Neutrophil (primary cell): ENCODE measurements at regions not wholly inside any gene's neighbourhood (a gene's known extent, or its start where the extent isn't known, plus 50 kb on each side); places are given as distances from the start of the nearest gene placed in this dataset.

Experiments
- H3K27ac ChIP-seq: fragments of 200-600 bp; sonication (generic); 2 replicates; pipeline ENCODE4 v1.5.1; 2016; ENCODE audit warnings: mild to moderate bottlenecking, moderate library complexity
- H3K27me3 ChIP-seq: fragments of 200-600 bp; sonication (generic); 2 replicates; pipeline ENCODE4 v1.6.0; 2016; ENCODE audit warnings: mild to moderate bottlenecking
- H3K36me3 ChIP-seq: fragments of 200-600 bp; sonication (generic); 2 replicates; pipeline ENCODE4 v1.5.1; 2017
- H3K4me1 ChIP-seq, 2 experiments: fragments of 200-600 bp in 1 of 2; sonication (generic) in 1 of 2; 1 replicate in 1 of 2; 2 replicates in 1 of 2; pipeline versions ENCODE4 v1.5.1 to v1.6.1; 2013 to 2016; ENCODE audit warnings: low read depth in 1 of 2, low read length in 1 of 2, mild to moderate bottlenecking in 1 of 2, moderate library complexity in 1 of 2; ENCODE audit not compliant: control insufficient read depth in 1 of 2, insufficient read depth in 1 of 2
- H3K4me3 ChIP-seq, 2 experiments: fragments of 200-600 bp in 1 of 2; sonication (generic) in 1 of 2; 1 replicate in 1 of 2; 2 replicates in 1 of 2; pipeline ENCODE4 v1.5.1; 2013 to 2016; ENCODE audit warnings: low read depth in 1 of 2, low read length in 1 of 2, mild to moderate bottlenecking in 1 of 2, moderate library complexity in 1 of 2
- H3K9me3 ChIP-seq: fragments of 200-600 bp; sonication (generic); 2 replicates; pipeline ENCODE4 v1.5.1; 2016
- TF ChIP-seq, protein P1 (sequence below): fragments of 200-600 bp; sonication (generic); IDR thresholded peaks from 2 replicates; pipeline ENCODE4 v1.5.1; 2016; ENCODE audit warnings: antibody characterized with exemption

DNA sequence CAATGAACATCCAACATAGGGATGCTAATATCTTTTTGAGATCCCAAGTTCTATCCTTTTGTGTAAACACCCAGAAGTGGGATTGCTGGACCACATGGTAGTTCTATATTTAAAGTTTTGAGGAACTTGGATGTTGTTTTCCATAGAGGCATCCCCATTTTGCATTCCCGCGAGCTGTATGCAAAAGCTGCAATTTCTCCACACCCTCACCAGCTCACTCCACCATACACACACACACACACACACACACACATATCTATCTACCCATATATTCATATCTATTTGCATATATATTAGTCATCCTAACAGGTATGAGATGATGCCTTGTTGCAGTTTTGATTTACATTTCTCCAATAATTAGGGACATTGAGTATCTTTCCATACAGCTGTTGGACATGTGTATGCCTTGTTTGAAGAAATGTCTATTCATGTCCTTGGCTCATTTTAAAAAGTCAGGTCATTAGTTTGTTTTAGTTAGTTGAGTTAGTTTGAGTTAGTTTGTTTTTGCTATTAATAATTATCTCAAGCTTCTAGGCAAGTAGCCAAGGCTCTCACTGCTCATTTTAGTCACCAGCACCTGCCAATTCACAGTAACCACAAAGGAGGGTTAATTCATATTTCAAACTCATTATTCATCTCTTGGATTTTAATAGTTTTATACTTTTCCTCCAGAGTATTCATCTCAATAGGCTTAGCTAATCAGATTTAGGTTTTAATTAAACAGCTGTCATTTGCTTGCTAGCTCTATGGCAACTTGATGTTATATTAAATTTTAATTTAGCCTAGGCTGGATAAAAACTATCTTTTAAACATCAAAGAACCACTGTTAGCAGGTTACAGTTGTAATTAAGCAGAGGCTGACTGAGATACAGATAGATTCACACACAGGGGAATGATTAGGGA, 1435.9 kb upstream of the TMEM132C start:
- no peak overlapping the region for H3K4me3 ChIP-seq
- H3K9me3 ChIP-seq = no peaks in the 10 kb centered on the region
- no peak overlapping the region for H3K27ac ChIP-seq
- H3K27me3 ChIP-seq = no peaks in the 10 kb centered on the region
- H3K36me3 ChIP-seq = no peaks in the 10 kb centered on the region
- TF ChIP-seq, protein P1, sequence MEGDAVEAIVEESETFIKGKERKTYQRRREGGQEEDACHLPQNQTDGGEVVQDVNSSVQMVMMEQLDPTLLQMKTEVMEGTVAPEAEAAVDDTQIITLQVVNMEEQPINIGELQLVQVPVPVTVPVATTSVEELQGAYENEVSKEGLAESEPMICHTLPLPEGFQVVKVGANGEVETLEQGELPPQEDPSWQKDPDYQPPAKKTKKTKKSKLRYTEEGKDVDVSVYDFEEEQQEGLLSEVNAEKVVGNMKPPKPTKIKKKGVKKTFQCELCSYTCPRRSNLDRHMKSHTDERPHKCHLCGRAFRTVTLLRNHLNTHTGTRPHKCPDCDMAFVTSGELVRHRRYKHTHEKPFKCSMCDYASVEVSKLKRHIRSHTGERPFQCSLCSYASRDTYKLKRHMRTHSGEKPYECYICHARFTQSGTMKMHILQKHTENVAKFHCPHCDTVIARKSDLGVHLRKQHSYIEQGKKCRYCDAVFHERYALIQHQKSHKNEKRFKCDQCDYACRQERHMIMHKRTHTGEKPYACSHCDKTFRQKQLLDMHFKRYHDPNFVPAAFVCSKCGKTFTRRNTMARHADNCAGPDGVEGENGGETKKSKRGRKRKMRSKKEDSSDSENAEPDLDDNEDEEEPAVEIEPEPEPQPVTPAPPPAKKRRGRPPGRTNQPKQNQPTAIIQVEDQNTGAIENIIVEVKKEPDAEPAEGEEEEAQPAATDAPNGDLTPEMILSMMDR = no peak
- H3K4me1 ChIP-seq = no peaks in the 10 kb centered on the region

DNA sequence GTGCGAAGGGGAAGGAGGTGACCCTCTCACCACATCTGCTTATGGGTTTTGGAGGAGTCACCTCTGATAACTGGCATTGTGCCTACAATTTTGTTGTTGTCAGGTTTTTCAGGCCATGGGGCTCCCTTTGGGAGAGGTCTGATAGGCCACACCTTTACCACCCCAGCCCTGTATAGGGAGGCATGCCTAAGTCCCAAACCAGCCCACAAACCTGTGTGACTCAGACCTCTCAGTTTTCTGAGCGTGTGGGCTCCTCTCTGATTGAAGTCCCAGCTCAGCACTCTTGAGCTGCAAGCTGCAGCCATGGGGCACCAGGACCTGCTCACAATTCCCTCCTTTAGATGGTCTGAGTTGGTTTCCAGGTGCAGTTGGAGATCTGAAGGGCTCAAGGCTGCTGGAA, 1429.3 kb upstream of the TMEM132C start:
- TF ChIP-seq, protein P1 = no peak
- Histone ChIP-seq H3K4me1 (no peaks in the 10 kb centered on the region), H3K36me3 (no peaks in the 10 kb centered on the region), H3K27ac (no peak overlapping the region), H3K9me3 (no peaks in the 10 kb centered on the region), H3K4me3 (no peak overlapping the region), H3K27me3 (no peaks in the 10 kb centered on the region)

GRCh38 chr12:126843915-126844669, 1422.9 kb upstream of the TMEM132C start:
- H3K27ac ChIP-seq = no peak overlapping the region
- TF ChIP-seq, protein P1 = no peak
- H3K4me1 ChIP-seq = no peaks in the 10 kb centered on the region
- H3K36me3 ChIP-seq = no peaks in the 10 kb centered on the region
- H3K9me3 ChIP-seq = no peaks in the 10 kb centered on the region
- H3K4me3 ChIP-seq = no peak overlapping the region
- H3K27me3 ChIP-seq = no peaks in the 10 kb centered on the region

DNA sequence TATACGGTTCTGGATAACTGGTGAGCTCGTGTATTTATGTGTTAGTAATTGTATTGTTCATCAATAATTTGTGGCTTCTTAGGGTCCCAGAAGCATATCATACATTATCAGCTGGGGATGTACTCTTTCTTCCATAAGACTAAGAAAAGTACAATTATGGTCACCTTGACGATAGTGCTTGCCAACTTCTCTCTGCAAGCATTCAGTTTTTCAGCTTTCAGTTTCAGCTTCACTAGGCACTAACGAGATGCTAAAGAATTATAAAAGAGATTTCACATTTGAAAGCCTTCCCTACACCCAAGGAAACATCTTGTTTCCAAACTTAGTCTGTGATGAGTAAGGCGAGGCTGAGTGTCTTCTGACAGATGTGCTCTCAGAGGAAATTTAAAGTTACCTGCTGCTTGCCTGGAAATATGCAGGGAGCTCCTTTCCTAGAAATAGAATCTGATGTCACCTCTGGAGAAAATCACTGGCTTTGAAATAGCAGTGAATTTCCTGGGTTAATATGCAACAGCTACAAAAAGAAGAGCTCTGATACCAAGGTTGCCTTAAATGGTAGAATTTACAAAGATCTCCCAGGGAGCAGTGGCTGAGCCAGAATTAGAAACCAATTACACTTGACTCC, 1419.9 kb upstream of the TMEM132C start:
- Histone ChIP-seq H3K4me1 (no peaks in the 10 kb centered on the region), H3K27me3 (no peaks in the 10 kb centered on the region), H3K9me3 (no peaks in the 10 kb centered on the region), H3K27ac (no peak overlapping the region), H3K4me3 (no peak overlapping the region), H3K36me3 (no peaks in the 10 kb centered on the region)
- TF ChIP-seq, protein P1 = no peak

- Histone ChIP-seq H3K4me1 (no peaks in the 10 kb centered on the region), H3K9me3 (no peaks in the 10 kb centered on the region), H3K27ac (no peak overlapping the region), H3K4me3 (no peak overlapping the region), H3K27me3 (no peaks in the 10 kb centered on the region), H3K36me3 (no peaks in the 10 kb centered on the region)
- TF ChIP-seq, protein P1 = no peak
These were observed 1411.2 kb upstream of the TMEM132C start for GRCh38 chr12:126855768-126856167.
